ENCODE measurements at regions not wholly inside any gene's neighbourhood (a gene's known extent, or its start where the extent isn't known, plus 50 kb on each side); places are given as distances from the start of the nearest gene placed in this dataset.

DNA sequence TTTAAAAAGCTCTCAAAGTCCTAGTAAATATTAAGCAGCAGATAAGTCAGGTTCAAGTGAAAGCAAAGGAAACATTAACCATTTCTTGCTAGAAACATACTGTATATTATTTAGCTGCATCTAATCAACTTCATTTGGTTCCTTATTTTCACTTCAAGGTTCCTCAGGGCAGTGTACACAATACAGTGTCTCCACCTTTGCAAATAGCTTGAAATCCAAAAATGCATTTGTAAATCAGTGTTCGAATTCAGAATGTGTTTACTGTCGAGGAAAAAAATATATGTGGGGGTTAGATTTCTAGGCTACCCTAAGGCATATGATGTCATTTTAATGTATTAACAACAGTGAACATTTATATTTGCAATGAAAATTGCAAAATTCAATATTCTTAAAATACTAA lies 436.0 kb downstream of the CETN3 start:
- H3K4me2 ChIP-seq (ENCODE audit: low read length): no peak overlapping the region
- H3K4me3 ChIP-seq (ENCODE audit: low read length): no peak overlapping the region
- ATAC-seq (no peak), DNase-seq (no peak)
- H3F3A ChIP-seq (ENCODE audit: low read length, unreplicated experiment): no peaks in the 10 kb centered on the region
- TF ChIP-seq EZH2 (IDR thresholded peaks at IDR 0.05; ENCODE audit: low read length, unreplicated experiment): no peak
- TF ChIP-seq, protein P1, sequence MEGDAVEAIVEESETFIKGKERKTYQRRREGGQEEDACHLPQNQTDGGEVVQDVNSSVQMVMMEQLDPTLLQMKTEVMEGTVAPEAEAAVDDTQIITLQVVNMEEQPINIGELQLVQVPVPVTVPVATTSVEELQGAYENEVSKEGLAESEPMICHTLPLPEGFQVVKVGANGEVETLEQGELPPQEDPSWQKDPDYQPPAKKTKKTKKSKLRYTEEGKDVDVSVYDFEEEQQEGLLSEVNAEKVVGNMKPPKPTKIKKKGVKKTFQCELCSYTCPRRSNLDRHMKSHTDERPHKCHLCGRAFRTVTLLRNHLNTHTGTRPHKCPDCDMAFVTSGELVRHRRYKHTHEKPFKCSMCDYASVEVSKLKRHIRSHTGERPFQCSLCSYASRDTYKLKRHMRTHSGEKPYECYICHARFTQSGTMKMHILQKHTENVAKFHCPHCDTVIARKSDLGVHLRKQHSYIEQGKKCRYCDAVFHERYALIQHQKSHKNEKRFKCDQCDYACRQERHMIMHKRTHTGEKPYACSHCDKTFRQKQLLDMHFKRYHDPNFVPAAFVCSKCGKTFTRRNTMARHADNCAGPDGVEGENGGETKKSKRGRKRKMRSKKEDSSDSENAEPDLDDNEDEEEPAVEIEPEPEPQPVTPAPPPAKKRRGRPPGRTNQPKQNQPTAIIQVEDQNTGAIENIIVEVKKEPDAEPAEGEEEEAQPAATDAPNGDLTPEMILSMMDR (conservative IDR thresholded peaks at IDR 0.05; ENCODE audit: low read depth, low read length): no peak
- TF ChIP-seq EZH2phosphoT487 (IDR thresholded peaks at IDR 0.05; ENCODE audit: borderline replicate concordance, low read length): no peak
- H2AFZ ChIP-seq (ENCODE audit: low read length): no peak overlapping the region
- no peak overlapping the region for H3K27ac ChIP-seq (ENCODE audit: low read length)
- H4K20me1 ChIP-seq (ENCODE audit: low read length): no peaks in the 10 kb centered on the region
- ChIA-PET POLR2A (ENCODE audit: unreplicated experiment) (no interaction called here), CTCF (no interaction called here)
- H3K27me3 ChIP-seq (ENCODE audit: low read length): no peaks in the 10 kb centered on the region
- no peaks in the 10 kb centered on the region for H3K36me3 ChIP-seq (ENCODE audit: low read depth, low read length)
- no peaks in the 10 kb centered on the region for H3K4me1 ChIP-seq (ENCODE audit: insufficient read depth, low read length)
- no peaks in the 10 kb centered on the region for H3K9me2 ChIP-seq (replicated peaks; ENCODE audit: low read length)
- intact Hi-C loops (cut with micrococcal nuclease): no loop called here
- no peaks in the 10 kb centered on the region for H3K79me2 ChIP-seq (ENCODE audit: low read length)
- no TSS peak for BruUV-seq (replicated peaks)
- H3K9me3 ChIP-seq (ENCODE audit: low read length): no peaks in the 10 kb centered on the region
- no peak overlapping the region for H3K9ac ChIP-seq (ENCODE audit: low read length)

DNA sequence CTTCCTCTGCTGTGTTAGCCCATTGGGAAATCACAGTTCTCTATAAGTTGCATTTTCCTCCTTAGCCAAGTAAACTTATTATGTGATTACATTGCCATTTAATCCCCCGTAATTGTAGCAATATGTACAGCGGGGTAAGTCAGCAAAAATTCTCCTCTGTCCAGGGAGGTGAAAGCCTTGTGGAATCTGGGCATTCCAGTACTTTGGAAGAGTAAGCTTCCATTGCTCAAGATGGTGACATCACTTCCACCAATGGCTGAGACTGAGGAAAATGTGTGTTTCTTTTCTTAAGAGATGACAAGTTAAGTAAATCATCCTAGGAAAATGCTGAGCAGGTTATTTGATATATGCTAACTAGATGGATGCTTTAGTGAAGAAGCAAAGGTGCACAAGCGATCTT lies 436.7 kb downstream of the CETN3 start:
- Histone ChIP-seq H3K27me3 (ENCODE audit: low read length) (no peaks in the 10 kb centered on the region), H4K20me1 (ENCODE audit: low read length) (no peaks in the 10 kb centered on the region), H3K4me1 (ENCODE audit: insufficient read depth, low read length) (no peaks in the 10 kb centered on the region), H3K36me3 (ENCODE audit: low read depth, low read length) (no peaks in the 10 kb centered on the region), H3K9me3 (ENCODE audit: low read length) (no peaks in the 10 kb centered on the region), H3K4me3 (ENCODE audit: low read length) (no peak overlapping the region), H3K9me2 (replicated peaks; ENCODE audit: low read length) (no peaks in the 10 kb centered on the region), H3K79me2 (ENCODE audit: low read length) (no peaks in the 10 kb centered on the region), H2AFZ (ENCODE audit: low read length) (no peak overlapping the region), H3F3A (ENCODE audit: low read length, unreplicated experiment) (no peaks in the 10 kb centered on the region), H3K4me2 (ENCODE audit: low read length) (no peak overlapping the region), H3K27ac (ENCODE audit: low read length) (no peak overlapping the region), H3K9ac (ENCODE audit: low read length) (no peak overlapping the region)
- BruUV-seq (replicated peaks): no TSS peak
- ATAC-seq: no peak
- DNase-seq: no peak
- ChIA-PET POLR2A (ENCODE audit: unreplicated experiment) (no interaction called here), CTCF (no interaction called here)
- TF ChIP-seq EZH2 (IDR thresholded peaks at IDR 0.05; ENCODE audit: low read length, unreplicated experiment): no peak
- TF ChIP-seq, protein P1 (conservative IDR thresholded peaks at IDR 0.05; ENCODE audit: low read depth, low read length): no peak
- no peak for TF ChIP-seq EZH2phosphoT487 (IDR thresholded peaks at IDR 0.05; ENCODE audit: borderline replicate concordance, low read length)
- intact Hi-C loops (cut with micrococcal nuclease): no loop called here

DNA sequence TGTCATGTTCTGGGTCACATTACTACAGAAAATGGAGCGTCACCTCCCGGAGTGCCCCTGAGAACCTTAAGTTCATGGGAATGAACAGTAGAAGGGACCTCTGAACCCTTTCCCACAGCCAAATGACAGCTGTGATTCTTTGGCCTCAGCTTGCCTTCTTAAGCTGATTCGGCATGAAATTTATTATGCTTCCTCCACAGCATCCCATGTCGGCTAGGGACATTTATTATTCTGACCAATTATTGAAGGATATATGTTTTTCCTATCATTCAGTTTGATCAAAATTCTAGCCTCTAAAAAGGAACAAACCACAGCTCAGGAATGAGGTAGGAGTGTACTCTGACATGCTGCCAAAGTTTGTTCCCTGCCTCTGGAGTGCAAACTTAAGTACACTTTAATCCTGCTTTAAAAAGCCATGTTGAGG lies 440.6 kb downstream of the CETN3 start:
- no peak for DNase-seq
- Histone ChIP-seq H3K27ac (ENCODE audit: low read length) (no peak overlapping the region), H4K20me1 (ENCODE audit: low read length) (no peaks in the 10 kb centered on the region), H3K4me3 (ENCODE audit: low read length) (no peak overlapping the region), H3K4me2 (ENCODE audit: low read length) (no peak overlapping the region), H3K79me2 (ENCODE audit: low read length) (no peaks in the 10 kb centered on the region), H3K27me3 (ENCODE audit: low read length) (no peaks in the 10 kb centered on the region), H3F3A (ENCODE audit: low read length, unreplicated experiment) (no peaks in the 10 kb centered on the region), H3K36me3 (ENCODE audit: low read depth, low read length) (no peaks in the 10 kb centered on the region), H3K4me1 (ENCODE audit: insufficient read depth, low read length) (no peaks in the 10 kb centered on the region), H3K9me2 (replicated peaks; ENCODE audit: low read length) (no peaks in the 10 kb centered on the region), H3K9me3 (ENCODE audit: low read length) (no peaks in the 10 kb centered on the region), H3K9ac (ENCODE audit: low read length) (no peak overlapping the region), H2AFZ (ENCODE audit: low read length) (no peak overlapping the region)
- BruUV-seq (replicated peaks): no TSS peak
- no peak for ATAC-seq
- intact Hi-C loops (cut with micrococcal nuclease): loop anchor here (5.0 kb wide), 1 partner anchor 213 kb away; no protein-coding TSS in a partner anchor
- TF ChIP-seq, protein P1 (conservative IDR thresholded peaks at IDR 0.05; ENCODE audit: low read depth, low read length): no peak
- TF ChIP-seq EZH2phosphoT487 (IDR thresholded peaks at IDR 0.05; ENCODE audit: borderline replicate concordance, low read length): no peak
- TF ChIP-seq EZH2 (IDR thresholded peaks at IDR 0.05; ENCODE audit: low read length, unreplicated experiment): no peak
- POLR2A ChIA-PET (ENCODE audit: unreplicated experiment): no interaction called here
- CTCF ChIA-PET: no interaction called here

Measured in PC-3 (cell line).